ENCODE measurements at regions not wholly inside any gene's neighbourhood (a gene's known extent, or its start where the extent isn't known, plus 50 kb on each side); places are given as distances from the start of the nearest gene placed in this dataset.

- no peak for TF ChIP-seq GATA2 (IDR thresholded peaks at IDR 0.05; ENCODE audit: low read depth, low read length)
- TF ChIP-seq GATA3 (IDR thresholded peaks at IDR 0.05; ENCODE audit: low read depth, low read length): no peak
Observed at GRCh38 chr13:109307027-109307426, 479.4 kb downstream of the IRS2 start.
